Stimulated activated CD8-positive, alpha-beta memory T cell treated with anti-CD3 and anti-CD28 coated beads, Interleukin-15, amount 100 ng/mL, for 4 hours (primary cell): ENCODE measurements at regions not wholly inside any gene's neighbourhood (a gene's known extent, or its start where the extent isn't known, plus 50 kb on each side); places are given as distances from the start of the nearest gene placed in this dataset.

ENCODE experiments used
- DNase-seq, 2 donors: peaks; one replicate each; pipeline ENCODE4 v3.0.0-alpha.2; 2020; ENCODE audit warnings: low read depth in 2 of 2

DNA sequence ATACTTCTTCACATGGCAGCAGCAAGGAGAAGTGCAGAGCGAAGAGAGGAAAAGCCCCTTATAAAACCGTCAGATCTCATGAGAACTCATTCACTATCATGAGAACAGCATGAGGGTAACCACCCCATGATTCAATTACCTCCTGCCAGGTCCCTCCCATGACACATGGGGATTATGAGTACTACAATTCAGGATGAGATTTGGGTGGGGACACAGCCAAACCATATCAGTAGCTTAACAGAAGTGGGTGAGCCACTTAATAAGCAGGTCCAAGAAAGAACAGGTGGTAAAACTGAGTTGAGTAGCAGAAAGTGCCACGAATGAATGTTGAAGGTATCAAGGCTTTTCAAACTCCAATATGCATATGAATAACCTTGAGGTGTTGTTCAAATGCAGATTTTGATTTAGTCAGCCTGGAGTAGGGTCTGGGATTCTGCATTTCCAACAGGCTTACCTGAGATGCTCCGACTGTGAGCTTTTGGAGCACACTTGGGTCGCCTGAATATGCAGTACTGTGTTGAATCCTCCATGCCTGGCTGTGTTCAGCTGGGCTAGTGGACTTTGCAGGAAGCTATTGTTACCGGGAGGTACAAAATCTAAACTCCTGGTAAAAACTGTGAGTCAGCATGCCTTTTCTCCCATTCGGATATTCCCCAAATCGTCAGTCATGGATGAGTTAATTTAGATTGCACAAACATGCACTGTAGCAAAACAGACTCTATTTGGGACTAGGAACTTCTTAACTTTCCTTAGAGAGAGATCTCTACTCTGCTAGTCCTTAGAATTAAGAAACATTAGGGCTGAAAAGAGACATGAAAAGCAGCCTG, 69.0 kb upstream of the PRKCQ start:
- DNase-seq = no peak

DNA sequence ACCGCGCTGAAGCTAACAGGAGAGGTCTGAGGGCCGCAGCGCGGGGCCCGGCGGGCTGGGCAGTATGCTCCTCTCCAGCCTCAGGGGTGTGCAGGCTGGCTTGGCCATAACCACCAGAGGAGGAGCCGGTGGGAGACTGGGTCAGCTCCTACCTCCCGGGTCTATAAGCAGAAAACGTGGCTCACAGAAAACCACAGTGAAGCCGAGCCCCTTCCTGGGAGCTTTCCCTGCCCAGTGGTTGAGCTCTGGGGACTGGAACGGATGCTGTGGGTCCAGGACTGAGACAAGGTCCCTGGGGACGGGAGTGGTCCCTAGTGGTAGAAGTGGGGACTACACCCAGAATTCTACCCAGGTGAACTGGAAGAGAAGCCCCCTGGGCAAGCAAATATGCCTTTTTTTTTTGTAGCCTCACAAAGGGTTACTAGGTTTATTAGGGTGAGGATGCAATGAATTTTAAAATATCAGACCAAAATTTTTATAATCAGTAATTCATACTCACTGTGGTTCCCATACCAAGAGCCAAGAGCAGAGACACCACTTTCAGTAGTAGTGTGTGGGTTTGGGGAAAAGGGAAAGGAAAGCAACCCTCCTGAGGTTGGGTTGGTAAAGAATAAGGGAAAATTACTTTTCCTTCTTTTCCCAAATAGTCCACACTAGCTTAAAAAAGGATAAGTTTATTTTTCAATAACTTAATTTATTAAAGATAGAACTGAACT, 67.9 kb upstream of the PRKCQ start:
- DNase-seq = peak in 1 of 2 donors; percentile 58

DNA sequence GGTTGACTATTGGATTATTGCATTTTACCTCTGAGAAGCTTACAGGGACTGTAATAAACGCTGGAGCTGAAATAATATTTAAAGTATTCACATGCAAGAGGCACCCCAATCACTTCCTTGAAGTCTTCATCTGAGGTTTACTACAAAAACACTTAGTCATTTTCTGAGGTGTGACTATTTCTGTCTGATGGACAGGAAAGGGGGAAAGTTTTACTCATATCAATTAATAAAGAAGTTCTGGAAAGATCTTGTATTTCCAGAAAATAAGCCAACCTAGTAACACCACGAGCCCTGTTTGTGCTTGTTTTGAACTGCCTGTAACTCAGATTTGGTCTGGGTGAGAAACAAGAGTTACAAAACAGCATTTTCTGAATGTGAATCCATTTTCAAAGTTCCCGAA, 63.9 kb upstream of the PRKCQ start:
- no peak for DNase-seq

DNA sequence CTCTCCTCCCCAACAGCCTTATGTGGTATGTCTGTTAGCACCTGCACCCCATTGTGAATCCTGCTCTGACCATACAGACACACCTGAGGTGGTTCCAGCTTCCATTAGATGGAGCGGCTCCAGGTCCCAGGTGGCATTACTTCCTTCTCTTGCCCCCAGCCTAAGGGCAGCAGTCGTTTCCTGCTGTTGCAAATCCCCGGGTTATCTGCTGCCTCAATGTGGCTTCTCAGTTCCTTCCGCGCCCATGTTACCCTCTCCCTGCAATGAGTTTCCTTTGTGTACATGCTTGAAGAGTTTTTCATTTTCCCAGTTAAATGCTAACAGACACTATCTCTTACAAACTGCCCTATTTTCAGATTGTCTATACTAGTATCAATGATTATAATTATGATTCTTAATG, 62.8 kb upstream of the PRKCQ start:
- DNase-seq = no peak

DNA sequence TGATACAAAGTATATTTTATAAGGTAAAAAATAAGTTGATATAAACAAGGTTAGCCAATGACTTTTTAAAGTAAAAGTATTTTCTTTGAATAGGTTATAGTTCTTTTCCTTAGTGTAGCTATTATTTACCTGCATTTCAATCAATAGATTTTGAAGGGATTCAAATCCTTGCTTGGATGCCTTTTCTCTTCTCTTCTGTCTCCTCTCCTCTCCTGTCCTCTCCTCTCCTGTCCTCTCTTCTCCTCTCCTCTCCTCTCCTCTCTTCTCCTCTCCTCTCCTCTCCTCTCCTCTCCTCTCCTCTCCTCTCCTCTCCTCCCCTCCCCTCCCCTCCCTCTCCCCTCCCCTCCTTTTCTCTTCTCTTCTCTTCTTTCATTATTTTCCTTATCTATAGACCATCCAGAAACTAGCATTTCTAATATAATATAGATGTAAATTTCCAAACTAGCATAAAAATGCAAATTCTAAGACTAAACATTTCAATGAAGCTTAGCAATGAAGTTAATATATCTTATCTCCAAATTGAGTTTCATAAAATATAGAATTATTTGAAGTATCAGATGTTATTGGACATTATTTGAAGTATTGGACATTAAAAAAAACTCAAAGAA, 60.5 kb upstream of the PRKCQ start:
- no peak for DNase-seq

DNA sequence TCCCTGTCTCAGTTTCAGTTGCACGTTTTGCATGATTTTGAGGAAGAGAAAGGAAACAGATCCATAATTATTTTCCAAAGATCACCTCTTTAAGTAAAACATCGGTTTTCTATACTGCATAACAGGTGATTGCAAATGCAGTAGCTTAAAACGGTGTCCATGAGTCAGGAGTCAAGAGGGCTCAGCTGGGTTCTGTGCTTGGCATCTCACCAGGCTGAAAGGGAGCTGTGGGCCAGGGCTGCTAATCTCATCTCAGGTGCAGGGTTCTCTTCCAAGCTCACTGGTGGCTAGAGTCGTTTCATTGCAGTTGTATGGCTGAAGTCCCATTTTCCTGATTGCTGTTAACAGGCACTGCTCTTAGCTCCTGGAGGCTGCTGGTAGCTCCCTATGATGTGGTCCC, 57.0 kb upstream of the PRKCQ start:
- DNase-seq = no peak

DNA sequence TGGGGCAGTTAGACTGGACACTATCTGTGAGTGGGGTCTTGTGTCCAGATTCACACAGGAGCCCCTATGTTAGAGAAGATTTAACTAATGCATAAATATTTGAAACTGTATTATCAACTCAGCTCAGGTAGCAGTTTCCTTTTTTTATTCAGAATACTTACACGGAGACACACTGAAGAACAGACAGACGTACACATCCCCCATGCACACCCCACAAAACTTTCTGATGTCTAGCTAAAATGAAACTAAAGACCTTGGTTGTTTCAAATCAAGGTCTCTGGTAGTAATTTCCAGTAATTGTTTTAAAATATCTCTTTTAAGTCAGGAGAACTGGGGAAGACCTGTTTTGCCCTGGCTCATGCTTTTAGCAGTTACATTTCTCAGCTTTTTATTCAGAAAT, 55.7 kb upstream of the PRKCQ start:
- no peak for DNase-seq
